ENCODE measurements at regions not wholly inside any gene's neighbourhood (a gene's known extent, or its start where the extent isn't known, plus 50 kb on each side); places are given as distances from the start of the nearest gene placed in this dataset.

DNA sequence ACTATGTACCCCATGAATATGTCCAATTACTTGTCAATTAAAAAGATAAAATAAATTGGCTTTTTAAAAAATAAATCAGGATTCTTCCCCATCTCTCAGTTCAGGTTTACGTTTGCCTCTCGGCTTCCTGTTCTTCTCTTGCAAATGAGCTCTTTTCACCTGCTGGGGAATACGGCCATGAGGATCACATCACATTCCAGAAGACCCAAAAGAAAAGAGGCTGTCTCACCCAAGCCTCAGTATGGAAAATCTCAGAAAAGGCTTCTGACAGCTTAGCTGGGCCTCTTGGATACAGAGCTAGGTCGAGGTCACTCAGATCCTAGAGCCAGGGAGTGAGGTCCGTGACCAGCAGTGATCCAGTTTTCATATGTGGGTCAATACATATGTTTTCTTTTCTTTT, 171.2 kb upstream of the SDK2 start:
- DNase-seq (ENCODE audit: low read depth) = no peak

GRCh38 chr17:73819440-73820395, 175.5 kb upstream of the SDK2 start:
- DNase-seq (ENCODE audit: low read depth) = no peak

GRCh38 chr17:73820686-73821448, 176.6 kb upstream of the SDK2 start:
- no peak for DNase-seq (ENCODE audit: low read depth)

GRCh38 chr17:73821665-73822064, 177.4 kb upstream of the SDK2 start:
- DNase-seq (ENCODE audit: low read depth) = no peak

- DNase-seq (ENCODE audit: low read depth) = no peak
Measured at GRCh38 chr17:73822371-73822770, 178.1 kb upstream of the SDK2 start.

- DNase-seq (ENCODE audit: low read depth) = no peak
Measured at GRCh38 chr17:73823684-73824083, 179.4 kb upstream of the SDK2 start.

GRCh38 chr17:73824321-73824720, 180.1 kb upstream of the SDK2 start:
- DNase-seq (ENCODE audit: low read depth) = no peak

DNA sequence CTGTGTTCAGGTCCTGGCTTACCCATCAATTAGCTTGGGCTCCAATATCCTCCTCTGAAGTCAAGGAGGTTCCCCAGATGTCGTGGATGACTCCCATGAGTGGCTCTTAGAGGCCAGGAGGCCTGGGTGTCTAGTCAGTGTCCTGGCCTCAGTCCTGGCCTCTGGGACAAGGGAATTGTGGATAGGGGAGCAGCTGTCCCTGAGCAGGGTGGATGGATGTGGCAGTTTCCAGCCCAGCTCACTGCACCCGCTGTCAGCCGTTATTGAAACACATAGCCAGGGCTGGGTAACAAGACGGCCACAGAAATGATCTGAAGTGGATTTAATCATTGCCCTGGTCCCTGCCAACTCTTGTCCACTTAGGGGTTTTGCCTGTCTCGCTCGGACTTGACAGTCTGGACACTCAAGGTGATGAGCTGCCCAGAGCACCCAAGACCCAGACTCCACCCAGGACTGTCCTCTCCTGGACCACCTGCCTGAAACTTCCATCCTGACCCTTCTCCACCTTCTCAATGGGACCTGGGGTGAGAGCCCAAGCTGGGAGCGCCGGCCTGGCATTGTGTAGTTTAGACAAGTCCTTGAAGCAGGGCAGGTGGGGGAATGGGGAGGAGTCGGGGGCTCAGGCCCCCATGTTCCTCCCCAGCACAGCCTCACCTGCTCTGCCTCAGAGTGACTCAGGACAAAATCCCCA, 182.1 kb upstream of the SDK2 start:
- DNase-seq (ENCODE audit: low read depth) = no peak

GRCh38 chr17:73826872-73827228, 182.6 kb upstream of the SDK2 start:
- DNase-seq (ENCODE audit: low read depth) = no peak

- no peak for DNase-seq (ENCODE audit: low read depth)
Measured at GRCh38 chr17:73827627-73828291, 183.5 kb upstream of the SDK2 start.

GRCh38 chr17:73829676-73830280, 185.5 kb upstream of the SDK2 start:
- DNase-seq (ENCODE audit: low read depth) = no peak

- no peak for DNase-seq (ENCODE audit: low read depth)
Measured at GRCh38 chr17:73831699-73832098, 187.5 kb upstream of the SDK2 start.

- DNase-seq (ENCODE audit: low read depth) = no peak
Measured at GRCh38 chr17:73833775-73834488, 189.7 kb upstream of the SDK2 start.

GRCh38 chr17:73834684-73835343, 190.6 kb upstream of the SDK2 start:
- DNase-seq (ENCODE audit: low read depth) = no peak

GRCh38 chr17:73835605-73836004, 191.4 kb upstream of the SDK2 start:
- DNase-seq (ENCODE audit: low read depth) = no peak

DNA sequence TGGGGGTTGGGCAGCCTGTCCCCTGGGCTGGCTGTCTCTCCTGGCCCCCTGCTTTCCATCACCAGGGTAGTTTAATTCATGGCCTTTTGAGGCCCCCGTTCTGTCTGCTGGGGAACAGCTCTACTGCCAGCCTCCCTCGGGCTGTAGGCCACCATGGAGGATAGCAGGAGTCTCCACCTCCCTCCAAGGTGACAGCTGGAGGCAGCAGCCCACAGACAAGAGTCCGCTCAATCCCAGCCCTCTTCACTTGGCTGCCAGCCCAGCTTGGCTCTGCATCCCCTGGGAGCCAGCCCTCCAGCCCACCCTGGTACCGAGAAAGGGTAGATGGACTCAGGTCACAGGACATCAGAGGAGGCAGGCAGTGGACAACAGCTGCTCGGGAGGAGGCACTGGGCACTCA, 194.6 kb upstream of the SDK2 start:
- no peak for DNase-seq (ENCODE audit: low read depth)

DNA sequence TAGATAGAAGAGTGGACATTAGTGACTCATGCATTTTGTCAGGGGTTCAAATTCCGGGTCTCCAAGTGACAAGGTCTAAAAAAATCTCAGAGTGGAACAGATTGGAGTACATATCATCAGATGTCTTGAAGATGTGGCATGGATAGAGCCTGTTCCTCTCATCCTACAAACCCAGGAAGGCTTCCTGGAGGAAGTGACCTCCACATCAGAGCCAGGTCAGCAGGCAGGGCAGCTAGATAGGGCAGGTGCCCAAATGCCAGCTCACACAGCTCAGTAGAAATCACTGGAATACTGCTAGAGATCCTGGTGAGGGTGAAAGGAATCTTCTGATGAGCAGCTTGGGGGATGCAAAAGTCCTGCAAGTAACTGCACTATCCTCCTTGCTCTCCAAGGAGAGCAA, 196.6 kb upstream of the SDK2 start:
- DNase-seq (ENCODE audit: low read depth) = no peak

- no peak for DNase-seq (ENCODE audit: low read depth)
Measured at GRCh38 chr17:73841431-73842060, 197.3 kb upstream of the SDK2 start.

DNA sequence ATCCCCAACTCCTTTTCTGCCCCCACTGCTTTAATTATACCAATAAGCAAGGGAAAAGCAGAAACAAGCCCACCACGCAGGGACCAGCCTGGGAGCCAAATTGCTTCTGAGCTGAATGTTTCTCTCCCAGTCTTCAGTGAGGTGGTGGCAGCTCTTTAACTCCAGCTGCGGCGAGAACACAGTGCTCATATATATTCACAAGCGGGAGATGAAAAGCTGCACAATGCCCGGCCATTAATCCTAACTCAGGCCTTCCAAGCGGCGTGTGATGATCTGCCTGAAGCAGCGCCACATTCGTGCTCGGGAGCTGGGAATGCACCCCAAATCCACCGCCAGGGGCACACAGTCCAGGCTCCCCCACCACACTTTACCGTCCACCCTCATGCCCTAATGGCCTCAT, 203.7 kb upstream of the SDK2 start:
- DNase-seq (ENCODE audit: low read depth) = no peak

GRCh38 chr17:73850426-73850825, 206.2 kb upstream of the SDK2 start:
- no peak for DNase-seq (ENCODE audit: low read depth)

Measured in forelimb muscle (tissue), 1 donor.